HepG2 (cell line): ENCODE measurements at regions not wholly inside any gene's neighbourhood (a gene's known extent, or its start where the extent isn't known, plus 50 kb on each side); places are given as distances from the start of the nearest gene placed in this dataset.

ENCODE experiments used
- ATAC-seq: fragments of 200-7000 bp; cut with Tn5 transposase; 3 replicates; pipeline ENCODE4 v1.9.1; 2020; ENCODE audit warnings: mild to moderate bottlenecking, moderate library complexity
- BruUV-seq: library from RNA; stranded (reverse); fragments of 400-500 nt; replicated peaks from 2 replicates; lab custom pipeline; 2021; lab: Mats Ljungman, UMichigan
- CTCF ChIA-PET: fragments of 300-600 bp; formaldehyde crosslinking; extraction: SDS; loops from one replicate; lab custom pipeline; 2021; ENCODE audit warnings: low total read pairs, inconsistent platforms, low intra/inter-chr PET ratio; lab: Yijun Ruan, JAX
- POLR2A ChIA-PET: fragments of 350-600 bp; sonication (Branson Sonifier 250); formaldehyde crosslinking; loops from one replicate; lab custom pipeline; 2020; ENCODE audit warnings: antibody characterized with exemption, inconsistent platforms; lab: Yijun Ruan, JAX
- DNase-seq: peaks from one replicate; pipeline ENCODE4 v3.0.0-alpha.2; 2015; ENCODE audit warnings: low spot score
- FAIRE-seq: peaks from 3 replicates; lab custom pipeline; 2011; peaks lifted over from hg19 to GRCh38; lab: Jason Lieb, UNC
- H2AFZ ChIP-seq: one replicate; pipeline ENCODE4 v1.6.1; 2011; ENCODE audit warnings: low read length, inconsistent platforms
- H3K27ac ChIP-seq: fragments of 300-600 bp; 3 replicates; pipeline ENCODE4 v1.8.0; 2011; ENCODE audit warnings: mixed run types, mild to moderate bottlenecking, mixed read lengths, low read length, inconsistent platforms; ENCODE audit not compliant: insufficient read depth; ENCODE audit errors: extremely low read length
- H3K27me3 ChIP-seq, 2 experiments: fragments of 200-600 bp in 1 of 2; 2 replicates in 1 of 2; 3 replicates in 1 of 2; pipeline versions ENCODE4 v1.6.0 to v1.8.0; 2011; ENCODE audit warnings: low read length in 2 of 2, mild to moderate bottlenecking in 2 of 2, moderate library complexity in 2 of 2, inconsistent platforms in 1 of 2; ENCODE audit not compliant: insufficient read depth in 2 of 2, control insufficient read depth in 1 of 2
- H3K36me3 ChIP-seq, 2 experiments: fragments of 200-600 bp in 1 of 2; replicated peaks in 1 of 2; 2 replicates in 1 of 2; 3 replicates in 1 of 2; pipeline versions ENCODE4 v1.5.1 to v1.8.0; 2011; ENCODE audit warnings: low read length in 2 of 2, inconsistent platforms in 1 of 2; ENCODE audit not compliant: insufficient read depth in 2 of 2, control insufficient read depth in 1 of 2
- H3K4me1 ChIP-seq: 2 replicates; pipeline ENCODE4 v1.5.1; 2012; ENCODE audit warnings: low read length, inconsistent platforms; ENCODE audit not compliant: insufficient read depth
- H3K4me2 ChIP-seq: 2 replicates; pipeline ENCODE4 v1.6.0; 2011; ENCODE audit warnings: low read depth, low read length, inconsistent platforms
- H3K4me3 ChIP-seq, 3 experiments: fragments of 200-600 bp in 1 of 3; sonication (generic), shearing (Covaris generic) in 1 of 3; replicated peaks in 1 of 3; 2 replicates each; pipeline ENCODE4 v1.5.1; 2011 to 2016; ENCODE audit warnings: low read length in 3 of 3, inconsistent platforms in 2 of 3, low read depth in 2 of 3, mild to moderate bottlenecking in 2 of 3, control low read depth in 1 of 3, mixed read lengths in 1 of 3; ENCODE audit not compliant: insufficient read depth in 1 of 3
- H3K79me2 ChIP-seq: one replicate; pipeline ENCODE4 v1.6.1; 2011; ENCODE audit warnings: low read length, inconsistent platforms; ENCODE audit not compliant: insufficient read depth
- H3K9ac ChIP-seq: 2 replicates; pipeline ENCODE4 v1.6.0; 2011; ENCODE audit warnings: mild to moderate bottlenecking, low read depth, low read length, inconsistent platforms; ENCODE audit not compliant: insufficient read depth
- H3K9me3 ChIP-seq: 2 replicates; pipeline ENCODE4 v1.5.1; 2012; ENCODE audit warnings: mild to moderate bottlenecking, low read length
- H4K20me1 ChIP-seq: 2 replicates; pipeline ENCODE4 v1.6.0; 2011; ENCODE audit warnings: inconsistent platforms, mild to moderate bottlenecking, low read length, moderate library complexity; ENCODE audit not compliant: insufficient read depth
- CEBPB ChIP-seq: IDR thresholded peaks from 2 replicates; pipeline ENCODE4 v1.6.1; 2011; ENCODE audit warnings: low read depth, low read length, improper control_type of control experiment, borderline replicate concordance
- DNMT1 ChIP-seq: sonication (generic); formaldehyde crosslinking; IDR thresholded peaks from 2 replicates; pipeline ENCODE4 v1.5.1; 2020; ENCODE audit warnings: mild to moderate bottlenecking, missing genetic modification reagents
- ZNF232 ChIP-seq: sonication (generic); formaldehyde crosslinking; IDR thresholded peaks from 2 replicates; pipeline ENCODE4 v1.4.0; 2020; ENCODE audit warnings: missing genetic modification reagents, borderline replicate concordance
- WGBS: methylation state at CpG from one replicate; pipeline ENCODE4 v1.1.6; 2017; ENCODE audit warnings: low lambda C conversion rate; 5-methylcytosine and 5-hydroxymethylcytosine counted together
- in situ Hi-C: cut with HindIII; loops from 2 replicates; pipeline ENCODE4 v1.10.0; 2017; ENCODE audit warnings: low pct_unique_long_range_greater_than_20kb; ENCODE audit not compliant: extremely low pct_ligation_motif_present
- intact Hi-C: fragments of 100-400 bp; cut with micrococcal nuclease; formaldehyde crosslinking; loops from one replicate; pipeline ENCODE4 v1.10.0; 2022; ENCODE audit not compliant: unreplicated experiment
- TF ChIP-seq, protein P1 (sequence below): fragments of 450-650 bp; IDR thresholded peaks from 2 replicates; pipeline ENCODE4 v1.6.1; 2016

DNA sequence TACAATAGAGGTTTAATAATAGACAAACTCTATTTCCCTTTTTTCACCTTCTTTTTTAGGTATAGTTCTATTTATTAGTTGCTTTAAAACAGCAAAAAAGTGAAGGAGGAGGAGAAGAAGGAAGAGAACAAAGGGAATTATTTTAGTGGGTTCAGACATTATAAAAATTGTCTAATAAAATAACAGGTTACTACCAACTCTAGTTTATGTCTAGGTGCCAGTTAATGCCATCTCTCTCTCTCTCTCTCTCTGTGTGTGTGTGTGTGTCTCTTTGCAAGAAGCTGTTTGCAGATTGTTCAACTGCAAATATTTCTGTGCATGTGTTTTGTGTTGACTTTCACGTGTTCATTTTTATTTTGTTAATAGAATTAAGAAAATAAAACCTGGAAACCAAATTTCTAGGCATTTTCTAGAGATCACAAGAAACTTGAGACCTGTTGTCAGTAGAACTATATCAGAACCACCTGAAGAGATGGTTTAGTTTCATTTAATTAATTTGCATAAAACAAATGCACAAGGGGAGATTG lies 313.5 kb upstream of the SGK1 start:
- DNase-seq = no peak
- Histone ChIP-seq H2AFZ (no peak overlapping the region), H3K4me3 (no peak overlapping the region), H3K27ac (no peak overlapping the region), H3K4me2 (no peak overlapping the region), H3K36me3 (no peaks in the 10 kb centered on the region), H3K9me3 (no peaks in the 10 kb centered on the region), H3K79me2 (no peaks in the 10 kb centered on the region), H3K9ac (no peak overlapping the region), H3K4me1 (no peaks in the 10 kb centered on the region), H3K27me3 (peaks cover 0 to 2% of the 10 kb centered on the region in 2 experiments; a peak in 2 of 5 replicates), H4K20me1 (no peaks in the 10 kb centered on the region)
- in situ Hi-C loops (no loop called here), intact Hi-C loops (no loop called here)
- ChIA-PET CTCF (no interaction called here), POLR2A (no interaction called here)
- FAIRE-seq = no peak
- no peak for ATAC-seq
- 2% methylated on average over 1 of the region's 1 CpG for WGBS
- TF ChIP-seq, protein P1, sequence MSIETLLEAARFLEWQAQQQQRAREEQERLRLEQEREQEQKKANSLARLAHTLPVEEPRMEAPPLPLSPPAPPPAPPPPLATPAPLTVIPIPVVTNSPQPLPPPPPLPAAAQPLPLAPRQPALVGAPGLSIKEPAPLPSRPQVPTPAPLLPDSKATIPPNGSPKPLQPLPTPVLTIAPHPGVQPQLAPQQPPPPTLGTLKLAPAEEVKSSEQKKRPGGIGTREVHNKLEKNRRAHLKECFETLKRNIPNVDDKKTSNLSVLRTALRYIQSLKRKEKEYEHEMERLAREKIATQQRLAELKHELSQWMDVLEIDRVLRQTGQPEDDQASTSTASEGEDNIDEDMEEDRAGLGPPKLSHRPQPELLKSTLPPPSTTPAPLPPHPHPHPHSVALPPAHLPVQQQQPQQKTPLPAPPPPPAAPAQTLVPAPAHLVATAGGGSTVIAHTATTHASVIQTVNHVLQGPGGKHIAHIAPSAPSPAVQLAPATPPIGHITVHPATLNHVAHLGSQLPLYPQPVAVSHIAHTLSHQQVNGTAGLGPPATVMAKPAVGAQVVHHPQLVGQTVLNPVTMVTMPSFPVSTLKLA = peak; percentile 93
- no peak for TF ChIP-seq DNMT1 (CRISPR knock-in tag)
- no TSS peak for BruUV-seq

DNA sequence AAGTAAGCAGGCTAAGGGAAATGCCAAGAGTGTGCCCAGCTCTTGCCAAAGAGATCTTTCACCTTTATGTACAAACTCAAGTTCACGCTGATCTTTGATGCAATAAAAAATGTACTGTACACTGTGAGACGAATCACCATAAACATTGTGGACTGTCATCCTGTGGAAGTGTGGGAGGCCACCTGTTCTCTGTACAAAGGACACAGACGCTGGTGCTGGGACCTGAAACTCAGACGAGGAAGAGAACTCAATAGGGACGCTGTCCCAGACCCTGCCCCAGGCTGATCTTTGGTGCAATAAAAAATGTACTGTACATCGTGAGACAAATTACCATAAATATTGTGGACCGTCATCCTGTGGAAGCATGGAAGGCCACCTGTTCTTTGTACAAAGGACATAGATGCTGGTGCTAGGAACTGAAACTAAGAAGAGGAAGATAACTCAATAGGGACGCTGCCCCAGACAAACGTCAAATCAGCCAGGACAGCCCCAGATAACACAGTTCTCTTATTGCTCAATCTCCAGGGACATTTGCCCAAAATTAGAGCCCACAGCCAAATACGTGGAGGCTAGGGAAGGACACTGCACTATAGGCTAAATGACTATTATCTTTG lies 312.7 kb upstream of the SGK1 start:
- 5% methylated on average over 10 of the region's 10 CpGs for WGBS
- DNase-seq (no peak), ATAC-seq (no peak), FAIRE-seq (no peak)
- Histone ChIP-seq H3K36me3 (no peaks in the 10 kb centered on the region), H3K4me1 (no peaks in the 10 kb centered on the region), H3K9ac (no peak overlapping the region), H3K4me2 (no peak overlapping the region), H2AFZ (peak overlapping the region; percentile 17), H4K20me1 (no peaks in the 10 kb centered on the region), H3K27ac (no peak overlapping the region), H3K79me2 (no peaks in the 10 kb centered on the region), H3K4me3 (no peak overlapping the region), H3K27me3 (peaks cover 0 to 2% of the 10 kb centered on the region in 2 experiments; a peak in 1 of 5 replicates), H3K9me3 (no peaks in the 10 kb centered on the region)
- intact Hi-C loops = no loop called here
- TF ChIP-seq ZNF232 (no peak), CEBPB (0 out of 2 replicates have a peak, but pooled peaks have one; percentile 15)
- ChIA-PET POLR2A (no interaction called here), CTCF (no interaction called here)
- BruUV-seq = no TSS peak
- in situ Hi-C loops = no loop called here
